Stimulated activated CD4-positive, alpha-beta T cell treated with anti-CD3 and anti-CD28 coated beads, Interleukin-12 subunit alpha, Interleukin-12 subunit beta, amount 100 ng/mL, for 24 hours (primary cell): ENCODE measurements at regions not wholly inside any gene's neighbourhood (a gene's known extent, or its start where the extent isn't known, plus 50 kb on each side); places are given as distances from the start of the nearest gene placed in this dataset.

Source experiments
- DNase-seq, 2 experiments: peaks; one replicate each; pipeline ENCODE4 v3.0.0-alpha.2; 2020; ENCODE audit warnings: low read depth in 2 of 2

- no peak for DNase-seq
These were observed 93.8 kb upstream of the GRIK3 start for GRCh38 chr1:37128091-37128490.

DNA sequence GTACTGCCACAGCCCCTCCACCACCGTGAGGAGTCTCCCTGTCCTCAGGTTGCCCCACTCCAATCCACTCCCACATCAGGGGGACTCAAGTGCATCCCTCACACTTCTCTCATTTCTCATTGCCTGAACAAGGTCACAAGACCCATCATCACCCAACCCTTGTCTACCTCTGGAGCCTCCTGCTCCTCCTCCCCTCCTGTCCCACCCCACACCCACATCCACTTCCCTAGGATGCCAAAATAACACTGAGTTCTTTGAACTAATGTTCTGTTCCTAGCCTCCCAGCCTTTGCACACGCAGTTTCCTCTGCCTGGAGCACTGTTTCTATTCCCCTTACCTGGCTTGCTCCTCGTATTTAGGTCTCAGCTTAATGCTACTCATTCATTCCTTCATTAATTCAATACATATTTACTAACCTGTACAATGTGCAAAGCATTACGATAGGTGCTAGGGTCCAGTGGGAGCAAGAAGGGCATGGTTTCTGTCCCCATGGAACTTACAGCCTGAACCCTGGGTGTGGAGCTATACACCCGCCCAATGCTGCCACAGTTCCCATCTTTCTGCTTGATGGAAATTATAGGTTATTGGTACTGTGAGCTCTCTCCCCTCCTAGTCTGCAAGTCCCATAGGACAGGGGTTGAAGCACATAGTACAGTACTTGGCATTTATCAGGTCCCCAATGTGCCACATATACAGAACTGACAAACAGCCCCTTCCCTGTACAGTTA lies 96.1 kb upstream of the GRIK3 start:
- no peak for DNase-seq

- DNase-seq: no peak
These were observed 97.0 kb upstream of the GRIK3 start for GRCh38 chr1:37131281-37131680.

GRCh38 chr1:37133276-37134145 lies 99.2 kb upstream of the GRIK3 start:
- no peak for DNase-seq

- DNase-seq: no peak
These were observed 100.3 kb upstream of the GRIK3 start for GRCh38 chr1:37134599-37134998.

- DNase-seq: no peak
These were observed 100.7 kb upstream of the GRIK3 start for GRCh38 chr1:37135032-37135431.

- DNase-seq: no peak
These were observed 102.7 kb upstream of the GRIK3 start for GRCh38 chr1:37137014-37137413.

- no peak for DNase-seq
These were observed 103.3 kb upstream of the GRIK3 start for GRCh38 chr1:37137601-37138000.

DNA sequence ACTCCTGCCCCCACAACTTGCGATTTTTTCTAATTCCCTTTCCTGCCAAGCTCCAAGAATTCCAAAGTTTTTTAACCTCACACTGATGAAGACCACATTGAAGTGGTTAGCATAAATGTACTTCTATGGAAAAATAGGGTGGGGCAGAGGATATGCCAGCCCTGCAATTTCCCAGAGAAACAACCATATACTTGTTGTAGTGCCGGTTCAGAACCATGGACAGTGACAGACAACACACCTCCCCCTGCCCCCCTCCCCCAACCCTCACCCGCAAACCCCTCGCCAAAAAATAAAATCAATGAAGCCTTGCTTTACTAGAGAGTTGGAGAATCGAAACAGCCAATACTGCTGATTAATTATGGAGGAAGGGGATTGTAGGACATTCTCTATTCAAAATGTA lies 109.5 kb upstream of the GRIK3 start:
- DNase-seq: no peak

- no peak for DNase-seq
These were observed 111.8 kb upstream of the GRIK3 start for GRCh38 chr1:37146071-37146470.

GRCh38 chr1:37147392-37147831 lies 113.1 kb upstream of the GRIK3 start:
- DNase-seq: no peak

DNA sequence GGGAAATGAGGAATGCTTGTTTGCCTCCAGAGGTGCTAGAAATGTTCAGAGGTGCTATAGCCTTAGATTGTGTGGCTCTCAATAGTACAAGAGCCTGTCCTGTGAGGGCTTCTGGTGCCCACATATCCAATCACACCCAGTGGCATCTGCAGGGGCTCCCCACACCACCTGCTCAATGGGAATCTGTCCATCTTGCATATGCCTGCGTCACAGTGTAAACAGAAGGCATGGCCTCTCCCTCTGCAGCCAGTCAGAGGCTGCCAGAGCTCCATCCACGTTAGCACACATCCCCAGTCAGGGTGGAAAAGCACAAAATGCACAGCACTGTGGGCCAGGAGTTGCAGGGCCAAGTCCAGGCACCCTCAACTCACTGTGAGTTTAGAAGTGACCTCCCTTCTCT lies 113.6 kb upstream of the GRIK3 start:
- DNase-seq: no peak

- DNase-seq: no peak
These were observed 114.3 kb upstream of the GRIK3 start for GRCh38 chr1:37148663-37149062.

DNA sequence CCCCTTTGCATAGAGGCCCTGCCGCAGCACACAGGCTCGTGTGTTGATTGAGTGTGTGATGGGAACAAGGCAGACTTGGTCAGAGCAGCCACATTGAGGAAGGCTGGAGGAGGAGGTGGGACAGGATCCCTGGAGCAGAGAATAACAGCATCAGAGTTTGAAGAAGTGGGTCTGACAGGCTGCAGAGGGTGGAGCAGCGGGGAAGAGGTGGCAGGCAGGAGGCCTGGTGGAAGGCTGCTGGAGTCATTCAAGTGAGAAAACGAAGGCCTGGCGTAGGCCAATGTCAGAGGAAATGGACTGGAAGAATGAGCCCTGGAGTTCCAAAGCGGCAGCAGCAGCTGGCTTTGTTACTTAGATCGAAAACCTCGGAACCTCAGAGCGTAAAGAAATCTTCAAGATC lies 115.0 kb upstream of the GRIK3 start:
- DNase-seq: no peak

DNA sequence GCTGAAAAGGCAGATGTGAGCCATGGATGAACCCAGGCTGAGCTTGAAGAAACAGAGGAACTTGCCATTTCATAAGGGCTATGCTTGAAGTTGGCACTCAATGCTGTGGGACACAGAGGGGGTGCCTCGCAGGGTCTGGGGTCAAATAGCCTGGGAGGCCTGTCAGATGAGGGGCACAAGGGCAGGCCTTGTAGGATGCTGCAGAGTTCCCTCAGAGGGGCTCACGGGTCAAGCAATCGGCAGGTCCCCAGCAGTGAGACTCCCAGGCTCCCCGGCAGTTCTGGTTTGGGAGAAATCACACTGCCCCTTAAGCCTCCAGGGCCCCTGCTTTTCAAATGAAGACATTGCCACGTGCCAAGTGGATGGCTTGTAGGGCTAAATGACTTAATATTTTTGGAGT lies 116.7 kb upstream of the GRIK3 start:
- no peak for DNase-seq

- no peak for DNase-seq
These were observed 117.5 kb upstream of the GRIK3 start for GRCh38 chr1:37151789-37152188.

- no peak for DNase-seq
These were observed 118.2 kb upstream of the GRIK3 start for GRCh38 chr1:37152491-37152890.

DNA sequence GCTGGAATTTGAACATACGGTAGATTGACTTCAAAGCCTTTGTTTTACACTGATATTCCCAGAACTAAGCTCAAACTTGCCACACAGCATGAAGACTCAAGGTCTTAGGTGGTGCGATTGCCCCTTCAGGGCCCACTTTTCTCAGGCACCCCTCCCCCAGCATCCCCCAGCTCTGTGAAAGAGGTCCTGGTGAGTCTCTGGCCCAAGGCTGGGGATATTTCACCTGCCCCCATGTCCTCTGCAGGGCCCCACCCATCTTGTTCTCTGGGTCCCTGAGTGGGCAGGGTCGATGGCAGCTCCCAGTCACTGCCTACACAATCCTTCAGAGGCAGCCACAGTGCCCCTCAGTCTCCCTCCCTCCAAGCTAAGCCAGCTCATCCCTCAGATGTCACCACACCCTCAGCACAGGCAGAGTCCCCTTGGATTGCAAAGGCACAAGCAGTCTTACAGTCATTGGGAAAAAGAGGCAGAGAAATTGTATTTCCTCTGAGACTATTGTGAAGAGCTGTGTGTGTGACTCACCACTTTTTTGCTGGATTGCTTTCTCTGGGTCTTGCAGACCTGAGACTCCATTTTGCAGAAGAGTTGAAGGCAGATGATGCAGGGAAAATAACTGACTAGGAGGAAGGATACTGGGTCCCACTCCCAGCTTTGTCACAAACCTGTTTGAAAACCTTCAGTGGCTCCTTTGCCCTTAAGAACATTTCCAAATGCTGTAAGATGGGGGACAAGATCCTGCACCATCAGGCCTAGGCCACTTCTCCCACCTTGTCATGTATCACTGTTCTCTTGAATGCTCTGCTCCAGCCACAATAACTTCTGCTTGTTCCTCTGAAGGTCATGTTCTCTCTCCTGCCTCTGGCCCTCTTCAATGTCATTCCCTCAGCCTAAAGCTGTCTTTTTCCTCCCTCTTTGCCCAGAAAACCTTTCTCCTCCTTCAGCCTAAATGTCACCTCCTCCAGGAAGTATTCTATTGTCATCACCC lies 119.1 kb upstream of the GRIK3 start:
- no peak for DNase-seq

GRCh38 chr1:37156646-37157045 lies 122.3 kb upstream of the GRIK3 start:
- DNase-seq: no peak

GRCh38 chr1:37157634-37158033 lies 123.3 kb upstream of the GRIK3 start:
- DNase-seq: no peak

- DNase-seq: no peak
These were observed 123.9 kb upstream of the GRIK3 start for GRCh38 chr1:37158113-37158749.
